ENCODE measurements at regions not wholly inside any gene's neighbourhood (a gene's known extent, or its start where the extent isn't known, plus 50 kb on each side); places are given as distances from the start of the nearest gene placed in this dataset.

- TF ChIP-seq, protein P1, sequence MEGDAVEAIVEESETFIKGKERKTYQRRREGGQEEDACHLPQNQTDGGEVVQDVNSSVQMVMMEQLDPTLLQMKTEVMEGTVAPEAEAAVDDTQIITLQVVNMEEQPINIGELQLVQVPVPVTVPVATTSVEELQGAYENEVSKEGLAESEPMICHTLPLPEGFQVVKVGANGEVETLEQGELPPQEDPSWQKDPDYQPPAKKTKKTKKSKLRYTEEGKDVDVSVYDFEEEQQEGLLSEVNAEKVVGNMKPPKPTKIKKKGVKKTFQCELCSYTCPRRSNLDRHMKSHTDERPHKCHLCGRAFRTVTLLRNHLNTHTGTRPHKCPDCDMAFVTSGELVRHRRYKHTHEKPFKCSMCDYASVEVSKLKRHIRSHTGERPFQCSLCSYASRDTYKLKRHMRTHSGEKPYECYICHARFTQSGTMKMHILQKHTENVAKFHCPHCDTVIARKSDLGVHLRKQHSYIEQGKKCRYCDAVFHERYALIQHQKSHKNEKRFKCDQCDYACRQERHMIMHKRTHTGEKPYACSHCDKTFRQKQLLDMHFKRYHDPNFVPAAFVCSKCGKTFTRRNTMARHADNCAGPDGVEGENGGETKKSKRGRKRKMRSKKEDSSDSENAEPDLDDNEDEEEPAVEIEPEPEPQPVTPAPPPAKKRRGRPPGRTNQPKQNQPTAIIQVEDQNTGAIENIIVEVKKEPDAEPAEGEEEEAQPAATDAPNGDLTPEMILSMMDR (IDR thresholded peaks at IDR 0.05; ENCODE audit: extremely low read depth in 1 of 2, insufficient read depth in 1 of 2, low read depth in 1 of 2, low read length in 2 of 2): no peak
- no peak for TF ChIP-seq POLR2A (IDR thresholded peaks at IDR 0.05; ENCODE audit: low read depth, low read length)
- TF ChIP-seq EZH2 (IDR thresholded peaks at IDR 0.05; ENCODE audit: borderline replicate concordance, low read depth, low read length, severe bottlenecking): no peak
- TF ChIP-seq GATA2 (IDR thresholded peaks at IDR 0.05; ENCODE audit: insufficient read depth, insufficient read length, low read depth, low read length): no peak
- no peak for TF ChIP-seq MYC (IDR thresholded peaks at IDR 0.05; ENCODE audit: low read depth, low read length)
These were observed 280.7 kb upstream of the PLET1 start for GRCh38 chr11:112541140-112542046.
